Suprapubic skin (tissue), 4 donors: ENCODE measurements at regions not wholly inside any gene's neighbourhood (a gene's known extent, or its start where the extent isn't known, plus 50 kb on each side); places are given as distances from the start of the nearest gene placed in this dataset.

Source experiments
- DNase-seq, 2 donors: peaks; one replicate each; pipeline ENCODE4 v3.0.0-alpha.2; 2019; ENCODE audit warnings: low spot score in 2 of 2
- H3K27ac ChIP-seq: fragments of 200-600 bp; sonication (generic); one replicate; pipeline ENCODE4 v1.5.1; 2019
- H3K27me3 ChIP-seq: fragments of 200-600 bp; sonication (generic); one replicate; pipeline ENCODE4 v1.5.1; 2019
- H3K36me3 ChIP-seq: fragments of 200-600 bp; sonication (generic); one replicate; pipeline ENCODE4 v1.5.1; 2019
- H3K4me1 ChIP-seq: fragments of 200-600 bp; sonication (generic); one replicate; pipeline ENCODE4 v1.5.1; 2019
- H3K4me3 ChIP-seq: fragments of 200-600 bp; sonication (generic); one replicate; pipeline ENCODE4 v1.5.1; 2019; ENCODE audit warnings: mild to moderate bottlenecking
- H3K9me3 ChIP-seq: fragments of 200-600 bp; sonication (generic); one replicate; pipeline ENCODE4 v1.5.1; 2019
- EP300 ChIP-seq: sonication (generic); formaldehyde crosslinking; IDR thresholded peaks from one replicate; pipeline ENCODE4 v1.6.1; 2017; ENCODE audit warnings: antibody characterized with exemption
- POLR2A ChIP-seq, 2 donors: fragments of 450-650 bp; IDR thresholded peaks; one replicate each; pipeline ENCODE4 v1.6.1; 2017; ENCODE audit warnings: antibody characterized with exemption in 2 of 2, mild to moderate bottlenecking in 2 of 2, moderate library complexity in 2 of 2
- POLR2AphosphoS5 ChIP-seq, 3 donors: sonication (generic); formaldehyde crosslinking; IDR thresholded peaks; one replicate each; pipeline ENCODE4 v1.6.1; 2017; ENCODE audit warnings: antibody characterized with exemption in 3 of 3
- WGBS: methylation state at CpG from one replicate; pipeline ENCODE4 v1.1.5; 2018; 5-methylcytosine and 5-hydroxymethylcytosine counted together
- TF ChIP-seq, protein P1 (sequence below), 2 donors: fragments of 200-600 bp in 1 of 2; fragments of 450-650 bp in 1 of 2; sonication (generic) in 1 of 2; IDR thresholded peaks; one replicate each; pipeline ENCODE4 v1.5.1; 2016 to 2019; ENCODE audit warnings: antibody characterized with exemption in 2 of 2, mild to moderate bottlenecking in 1 of 2, moderate library complexity in 1 of 2

DNA sequence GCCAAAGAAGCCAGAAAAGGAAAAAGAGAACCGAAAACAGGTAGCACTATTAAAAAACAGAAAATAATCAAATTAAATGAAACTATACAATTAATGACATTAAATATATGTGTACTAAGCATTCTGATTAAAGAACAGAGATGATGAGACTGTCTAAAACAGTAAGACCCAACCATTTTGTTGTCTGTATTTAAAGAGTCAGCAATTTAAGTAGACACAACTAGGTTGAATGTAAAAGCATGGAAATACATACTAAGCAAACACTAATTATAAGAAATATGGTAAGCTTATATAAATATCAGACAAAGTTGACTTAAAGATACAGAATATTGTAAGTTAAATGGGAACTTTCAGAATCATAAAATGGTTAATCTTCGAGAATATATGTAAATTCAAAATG, 774.6 kb upstream of the RAG2 start:
- Histone ChIP-seq H3K36me3 (no peaks in the 10 kb centered on the region), H3K9me3 (peaks cover 3% of the 10 kb centered on the region), H3K4me3 (no peak overlapping the region), H3K27me3 (no peaks in the 10 kb centered on the region), H3K4me1 (no peaks in the 10 kb centered on the region), H3K27ac (no peak overlapping the region)
- TF ChIP-seq EP300 (no peak), POLR2AphosphoS5 (IDR thresholded peaks at IDR 0.05) (no peak), POLR2A (IDR thresholded peaks at IDR 0.05) (no peak)
- TF ChIP-seq, protein P1, sequence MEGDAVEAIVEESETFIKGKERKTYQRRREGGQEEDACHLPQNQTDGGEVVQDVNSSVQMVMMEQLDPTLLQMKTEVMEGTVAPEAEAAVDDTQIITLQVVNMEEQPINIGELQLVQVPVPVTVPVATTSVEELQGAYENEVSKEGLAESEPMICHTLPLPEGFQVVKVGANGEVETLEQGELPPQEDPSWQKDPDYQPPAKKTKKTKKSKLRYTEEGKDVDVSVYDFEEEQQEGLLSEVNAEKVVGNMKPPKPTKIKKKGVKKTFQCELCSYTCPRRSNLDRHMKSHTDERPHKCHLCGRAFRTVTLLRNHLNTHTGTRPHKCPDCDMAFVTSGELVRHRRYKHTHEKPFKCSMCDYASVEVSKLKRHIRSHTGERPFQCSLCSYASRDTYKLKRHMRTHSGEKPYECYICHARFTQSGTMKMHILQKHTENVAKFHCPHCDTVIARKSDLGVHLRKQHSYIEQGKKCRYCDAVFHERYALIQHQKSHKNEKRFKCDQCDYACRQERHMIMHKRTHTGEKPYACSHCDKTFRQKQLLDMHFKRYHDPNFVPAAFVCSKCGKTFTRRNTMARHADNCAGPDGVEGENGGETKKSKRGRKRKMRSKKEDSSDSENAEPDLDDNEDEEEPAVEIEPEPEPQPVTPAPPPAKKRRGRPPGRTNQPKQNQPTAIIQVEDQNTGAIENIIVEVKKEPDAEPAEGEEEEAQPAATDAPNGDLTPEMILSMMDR (IDR thresholded peaks at IDR 0.05), result no peak
- DNase-seq, result no peak
- 90% methylated on average over 2 of the region's 2 CpGs for WGBS

DNA sequence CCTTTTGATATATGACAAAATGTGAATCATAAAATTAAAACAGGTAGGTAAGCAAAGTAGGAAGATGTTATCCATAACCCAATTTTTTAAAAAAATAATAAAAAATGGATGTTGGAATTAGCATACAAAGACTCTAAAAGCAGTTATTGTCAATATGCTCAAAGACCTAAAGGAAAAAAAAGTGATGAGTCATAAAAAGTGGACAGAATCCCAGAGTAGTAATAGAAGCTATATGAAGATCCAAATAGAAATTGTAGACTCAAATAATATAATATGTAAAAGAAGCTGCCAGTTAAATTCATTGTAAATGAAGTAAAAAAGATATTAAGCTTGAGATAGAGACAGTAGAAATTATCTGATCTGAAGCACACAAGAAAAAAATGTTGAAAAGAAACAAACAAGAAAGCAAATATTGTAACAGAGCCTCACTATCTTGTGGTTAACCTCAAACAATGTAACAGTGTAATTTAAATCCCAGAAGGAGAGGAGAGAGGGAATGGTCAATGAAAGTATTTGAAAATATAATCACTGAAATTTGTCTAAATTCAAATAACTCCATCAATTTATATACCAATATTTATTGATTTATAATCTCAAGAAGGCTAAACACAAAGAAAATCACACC, 773.4 kb upstream of the RAG2 start:
- TF ChIP-seq POLR2AphosphoS5 (IDR thresholded peaks at IDR 0.05) (no peak), EP300 (no peak), POLR2A (IDR thresholded peaks at IDR 0.05) (no peak)
- TF ChIP-seq, protein P1 (IDR thresholded peaks at IDR 0.05), result no peak
- no peak for DNase-seq
- Histone ChIP-seq H3K27me3 (no peaks in the 10 kb centered on the region), H3K4me1 (no peaks in the 10 kb centered on the region), H3K4me3 (no peak overlapping the region), H3K9me3 (peaks cover 2% of the 10 kb centered on the region), H3K36me3 (no peaks in the 10 kb centered on the region), H3K27ac (no peak overlapping the region)

DNA sequence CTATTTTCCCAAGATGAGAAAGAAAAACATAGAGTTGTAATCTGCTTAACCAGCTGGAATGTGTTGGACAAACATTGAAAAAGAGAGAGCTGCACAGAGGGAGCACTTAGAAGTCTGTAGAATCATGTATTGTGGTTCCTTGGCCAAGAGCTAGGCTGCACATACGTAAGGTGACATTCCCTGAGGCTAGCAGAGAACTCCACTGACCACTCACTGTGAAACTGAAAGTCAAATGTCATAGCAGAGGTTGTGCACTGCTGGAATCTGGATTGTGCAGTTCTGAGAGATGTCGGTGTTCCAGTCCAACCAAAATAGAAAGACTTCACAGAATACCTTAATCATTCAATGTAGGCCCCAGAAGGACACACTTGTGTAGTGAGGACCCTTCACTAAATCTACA, 772.8 kb upstream of the RAG2 start:
- no peaks in the 10 kb centered on the region for H3K27me3 ChIP-seq
- no peak overlapping the region for H3K4me3 ChIP-seq
- H3K4me1 ChIP-seq, result no peaks in the 10 kb centered on the region
- 82% methylated on average over 2 of the region's 2 CpGs for WGBS
- TF ChIP-seq POLR2AphosphoS5 (IDR thresholded peaks at IDR 0.05), result no peak
- TF ChIP-seq, protein P1 (IDR thresholded peaks at IDR 0.05), result no peak
- TF ChIP-seq POLR2A (IDR thresholded peaks at IDR 0.05), result no peak
- TF ChIP-seq EP300, result no peak
- H3K9me3 ChIP-seq, result no peaks in the 10 kb centered on the region
- H3K36me3 ChIP-seq, result no peaks in the 10 kb centered on the region
- DNase-seq, result no peak
- no peak overlapping the region for H3K27ac ChIP-seq

DNA sequence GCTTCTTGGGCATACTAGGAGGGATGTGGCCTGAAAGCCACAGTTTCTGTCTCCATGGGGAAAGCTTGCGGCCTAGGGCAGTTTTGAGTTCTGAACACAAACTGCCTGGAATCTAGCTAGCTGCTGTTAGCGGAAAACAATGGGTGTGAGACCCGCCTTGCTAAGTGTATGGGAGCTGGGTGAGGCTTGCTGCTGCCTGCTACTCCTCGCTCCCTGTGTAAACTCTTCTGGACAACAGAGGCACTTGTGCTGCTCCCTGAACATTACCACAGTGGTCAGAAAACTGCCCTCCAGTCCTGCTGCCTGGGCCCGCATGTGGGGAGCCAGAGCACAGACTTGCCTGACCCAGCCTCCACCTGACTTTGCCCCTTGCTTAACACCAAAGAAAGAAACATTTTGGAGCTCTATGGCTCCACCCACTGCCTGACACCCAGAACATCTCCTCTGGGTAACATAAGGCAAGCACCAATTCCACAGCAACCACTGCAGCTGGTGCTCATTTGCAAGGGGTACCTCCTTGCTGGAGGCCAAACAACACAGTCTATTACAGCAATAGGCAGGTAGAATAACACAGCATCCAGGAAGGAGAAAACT, 766.3 kb upstream of the RAG2 start:
- DNase-seq, result no peak
- Histone ChIP-seq H3K4me3 (no peak overlapping the region), H3K36me3 (no peaks in the 10 kb centered on the region), H3K9me3 (peaks cover 4% of the 10 kb centered on the region), H3K27ac (no peak overlapping the region), H3K4me1 (no peaks in the 10 kb centered on the region), H3K27me3 (no peaks in the 10 kb centered on the region)
- 85% methylated on average over 5 of the region's 5 CpGs for WGBS
- TF ChIP-seq POLR2A (IDR thresholded peaks at IDR 0.05), result no peak
- TF ChIP-seq, protein P1 (IDR thresholded peaks at IDR 0.05), result no peak

DNA sequence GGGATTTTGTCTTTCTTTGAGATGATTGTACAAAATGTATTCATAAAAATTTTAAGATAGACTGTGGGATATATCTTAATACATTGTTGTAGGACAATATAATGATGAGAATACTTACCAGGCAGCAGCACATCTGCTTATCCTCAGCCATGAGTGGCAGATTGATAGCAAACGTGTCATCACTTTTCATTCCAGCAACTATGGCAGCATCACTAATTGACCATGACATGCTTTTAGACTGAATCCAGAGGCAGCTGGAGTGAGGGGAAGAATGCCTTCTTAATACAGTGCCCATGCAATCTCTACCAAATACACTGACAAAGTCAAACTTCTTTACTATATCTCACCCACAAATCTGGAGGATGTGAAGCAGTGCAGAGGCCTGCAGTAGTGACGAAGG, 755.2 kb upstream of the RAG2 start:
- TF ChIP-seq EP300, result no peak
- no peak for DNase-seq
- H3K9me3 ChIP-seq, result no peaks in the 10 kb centered on the region
- H3K27ac ChIP-seq, result no peak overlapping the region
- H3K4me1 ChIP-seq, result no peaks in the 10 kb centered on the region
- H3K4me3 ChIP-seq, result no peak overlapping the region
- no peaks in the 10 kb centered on the region for H3K36me3 ChIP-seq
- 71% methylated on average over 2 of the region's 2 CpGs for WGBS
- no peaks in the 10 kb centered on the region for H3K27me3 ChIP-seq

DNA sequence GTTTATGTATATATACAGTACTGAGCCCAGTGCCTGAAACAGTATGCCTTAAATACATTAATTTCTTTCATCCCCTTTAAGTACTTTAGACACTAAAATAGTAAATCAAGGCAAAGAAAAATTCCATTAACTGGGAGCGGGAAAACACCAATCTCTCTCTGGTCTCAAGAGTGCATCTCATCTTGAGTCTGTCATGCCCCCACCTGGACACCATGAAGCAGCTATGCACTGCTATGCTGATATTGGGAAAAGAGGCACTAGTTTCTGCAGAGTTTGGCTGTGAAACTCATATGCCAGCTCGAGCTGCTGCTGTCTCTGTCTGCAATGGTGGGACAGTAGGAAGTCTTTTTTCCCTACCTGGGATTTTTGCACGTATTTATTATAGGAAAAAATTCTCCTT, 754.4 kb upstream of the RAG2 start:
- H3K4me1 ChIP-seq, result no peaks in the 10 kb centered on the region
- DNase-seq, result no peak
- no peaks in the 10 kb centered on the region for H3K27me3 ChIP-seq
- no peak overlapping the region for H3K4me3 ChIP-seq
- no peaks in the 10 kb centered on the region for H3K9me3 ChIP-seq
- H3K36me3 ChIP-seq, result no peaks in the 10 kb centered on the region
- no peak overlapping the region for H3K27ac ChIP-seq
- 64% methylated on average over 3 of the region's 3 CpGs for WGBS
- TF ChIP-seq, protein P1 (IDR thresholded peaks at IDR 0.05), result no peak
- TF ChIP-seq EP300 (no peak), POLR2A (IDR thresholded peaks at IDR 0.05) (no peak), POLR2AphosphoS5 (IDR thresholded peaks at IDR 0.05) (no peak)
